ENCODE measurements at regions not wholly inside any gene's neighbourhood (a gene's known extent, or its start where the extent isn't known, plus 50 kb on each side); places are given as distances from the start of the nearest gene placed in this dataset.
"Not testable (repeated sequence)": the region's sequence is repeated elsewhere in the genome, so short reads cannot be mapped to it uniquely, and the experiment has no call there.

GRCh38 chr5:87212183-87212582, 55.5 kb upstream of the RASA1 start:
- not testable (repeated sequence) for DNase-seq

- not testable (repeated sequence) for DNase-seq
Observed at GRCh38 chr5:87217480-87217879, 50.2 kb upstream of the RASA1 start.

Measured in bone marrow (tissue), 2 donors.